Stimulated activated CD4-positive, alpha-beta T cell treated with anti-CD3 and anti-CD28 coated beads, Interleukin-1b, Interleukin-23, amount 100 ng/mL, for 4 hours (primary cell): ENCODE measurements at regions not wholly inside any gene's neighbourhood (a gene's known extent, or its start where the extent isn't known, plus 50 kb on each side); places are given as distances from the start of the nearest gene placed in this dataset.
"Not testable (repeated sequence)": the region's sequence is repeated elsewhere in the genome, so short reads cannot be mapped to it uniquely, and the experiment has no call there.

Source experiments
- DNase-seq, 2 donors: peaks; one replicate each; pipeline ENCODE4 v3.0.0-alpha.2; 2020; ENCODE audit warnings: low read depth in 2 of 2

- no peak for DNase-seq
These were observed 164.4 kb upstream of the AFDN start for GRCh38 chr6:167662075-167662880.

- no peak for DNase-seq
These were observed 163.9 kb upstream of the AFDN start for GRCh38 chr6:167662881-167663205.

GRCh38 chr6:167663316-167663715, 163.4 kb upstream of the AFDN start:
- no peak for DNase-seq

- DNase-seq = no peak
These were observed 162.8 kb upstream of the AFDN start for GRCh38 chr6:167663784-167664443.

- DNase-seq = no peak
These were observed 161.7 kb upstream of the AFDN start for GRCh38 chr6:167664678-167665660.

- DNase-seq = no peak
These were observed 160.9 kb upstream of the AFDN start for GRCh38 chr6:167665698-167666330.

GRCh38 chr6:167666571-167667203, 160.0 kb upstream of the AFDN start:
- no peak for DNase-seq

GRCh38 chr6:167667204-167668018, 159.3 kb upstream of the AFDN start:
- DNase-seq = no peak

- no peak for DNase-seq
These were observed 158.5 kb upstream of the AFDN start for GRCh38 chr6:167668019-167668753.

- no peak for DNase-seq
These were observed 157.8 kb upstream of the AFDN start for GRCh38 chr6:167668754-167669552.

- no peak for DNase-seq
These were observed 157.2 kb upstream of the AFDN start for GRCh38 chr6:167669553-167669849.

GRCh38 chr6:167669870-167670802, 156.6 kb upstream of the AFDN start:
- DNase-seq = no peak

GRCh38 chr6:167670938-167671338, 155.8 kb upstream of the AFDN start:
- no peak for DNase-seq

- DNase-seq = not testable (repeated sequence)
These were observed 155.2 kb upstream of the AFDN start for GRCh38 chr6:167671379-167671976.

- DNase-seq = no peak
These were observed 154.6 kb upstream of the AFDN start for GRCh38 chr6:167671977-167672687.

GRCh38 chr6:167672738-167673137, 154.0 kb upstream of the AFDN start:
- DNase-seq = no peak

GRCh38 chr6:167673946-167674345, 152.8 kb upstream of the AFDN start:
- no peak for DNase-seq
